GM12874 (cell line): ENCODE measurements at regions not wholly inside any gene's neighbourhood (a gene's known extent, or its start where the extent isn't known, plus 50 kb on each side); places are given as distances from the start of the nearest gene placed in this dataset.

Source experiments
- CTCF ChIP-seq: IDR thresholded peaks from 2 replicates; pipeline ENCODE4 v1.5.1; 2011; ENCODE audit warnings: low read depth, mild to moderate bottlenecking, control low read depth, low read length, moderate library complexity; ENCODE audit not compliant: insufficient read depth

DNA sequence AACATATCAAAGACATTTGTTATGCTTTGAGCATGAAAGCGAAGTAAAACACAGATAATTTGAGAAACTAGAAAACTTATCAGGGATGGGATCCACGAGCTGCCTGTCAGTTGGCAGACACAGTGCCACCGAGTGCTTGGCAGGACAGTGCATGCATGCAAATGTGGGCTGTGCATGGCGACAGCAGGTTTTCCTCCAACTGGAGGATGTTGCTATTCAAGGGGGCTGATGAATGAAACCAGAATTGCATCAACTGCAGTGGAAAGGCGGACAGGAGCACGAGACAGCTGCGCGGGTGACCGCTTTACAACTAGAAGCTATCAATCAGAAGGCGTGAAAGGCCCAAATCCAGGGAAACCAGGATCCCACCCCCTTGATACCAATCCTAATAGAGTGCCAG is 244.3 kb downstream of the NR2F2 start:
- TF ChIP-seq CTCF: no peak

DNA sequence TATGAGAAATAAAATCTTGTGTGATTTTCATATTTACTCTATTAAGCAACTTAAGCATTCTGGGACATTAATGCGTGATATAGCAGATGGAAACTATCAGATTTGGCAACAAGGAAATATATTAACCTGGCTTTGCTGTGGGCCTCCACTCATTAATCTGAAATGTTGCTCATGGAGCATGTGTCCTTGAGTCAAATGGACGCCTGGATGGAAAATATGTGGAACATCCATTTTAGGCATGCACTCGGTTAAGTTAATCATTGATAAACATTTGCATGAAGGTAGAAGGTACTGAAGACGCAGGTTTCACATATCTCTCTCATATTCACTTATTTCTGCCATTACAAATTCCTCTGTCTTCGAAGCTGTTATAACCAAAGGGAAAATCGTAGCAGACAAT is 246.1 kb downstream of the NR2F2 start:
- TF ChIP-seq CTCF: no peak

GRCh38 chr15:96578393-96578792 is 247.9 kb downstream of the NR2F2 start:
- no peak for TF ChIP-seq CTCF

DNA sequence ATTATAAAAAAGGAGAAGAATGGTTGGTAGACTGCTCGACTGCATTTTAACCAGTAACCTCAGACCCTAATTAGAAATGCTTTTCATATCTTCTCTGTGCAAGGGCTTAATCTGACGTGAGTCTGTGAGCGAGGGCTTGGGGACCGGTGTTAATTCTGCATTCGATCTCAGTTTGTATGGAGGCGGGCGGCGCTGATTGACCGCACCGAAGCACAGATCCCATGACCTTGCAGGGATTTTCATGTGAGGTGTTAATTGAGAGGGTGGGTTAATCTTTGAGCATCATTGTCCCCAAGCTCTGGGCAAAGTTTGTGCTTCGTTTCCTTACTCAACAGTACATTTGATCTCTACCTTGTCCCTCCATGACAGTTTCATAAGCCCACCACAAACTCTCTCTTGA is 250.9 kb downstream of the NR2F2 start:
- no peak for TF ChIP-seq CTCF

DNA sequence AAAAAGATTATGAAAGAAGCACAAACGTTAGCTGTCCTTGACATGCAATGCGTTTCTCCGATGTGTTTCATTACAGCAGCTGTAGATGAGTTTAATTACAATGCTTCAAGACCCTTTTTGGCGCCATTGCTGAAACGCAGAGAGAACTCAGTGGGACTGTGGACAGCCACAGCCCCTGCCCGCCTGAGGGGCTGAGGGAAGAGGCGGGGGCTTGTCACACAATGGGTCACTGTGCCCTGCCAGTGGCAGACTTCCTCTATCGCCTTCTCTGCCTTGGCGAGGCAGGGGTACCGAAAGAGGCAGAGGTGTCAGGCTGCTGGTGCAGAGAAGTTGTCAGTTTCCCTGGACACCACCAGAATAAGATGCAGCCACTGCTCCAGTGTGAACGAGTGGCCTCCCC is 252.0 kb downstream of the NR2F2 start:
- TF ChIP-seq CTCF: no peak

DNA sequence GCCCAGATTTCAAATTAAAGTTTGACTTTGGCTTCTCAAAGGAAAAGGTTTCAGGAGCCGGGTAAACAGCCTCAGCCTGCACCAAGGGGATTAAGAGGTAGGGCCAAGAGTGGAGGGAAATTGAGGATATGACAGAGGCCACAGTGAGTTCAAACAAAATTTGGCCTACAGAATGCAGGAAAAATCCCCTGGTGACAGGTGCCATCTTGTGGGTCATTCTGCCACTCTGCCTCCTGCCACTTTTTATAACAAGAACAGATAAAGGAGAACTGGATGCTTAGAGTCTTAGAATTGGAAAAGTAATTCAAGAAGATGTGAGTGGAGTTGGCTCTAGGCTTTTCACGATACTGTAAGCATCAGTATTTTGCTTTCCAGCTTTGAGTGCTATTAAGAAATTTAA is 253.2 kb downstream of the NR2F2 start:
- TF ChIP-seq CTCF: no peak

DNA sequence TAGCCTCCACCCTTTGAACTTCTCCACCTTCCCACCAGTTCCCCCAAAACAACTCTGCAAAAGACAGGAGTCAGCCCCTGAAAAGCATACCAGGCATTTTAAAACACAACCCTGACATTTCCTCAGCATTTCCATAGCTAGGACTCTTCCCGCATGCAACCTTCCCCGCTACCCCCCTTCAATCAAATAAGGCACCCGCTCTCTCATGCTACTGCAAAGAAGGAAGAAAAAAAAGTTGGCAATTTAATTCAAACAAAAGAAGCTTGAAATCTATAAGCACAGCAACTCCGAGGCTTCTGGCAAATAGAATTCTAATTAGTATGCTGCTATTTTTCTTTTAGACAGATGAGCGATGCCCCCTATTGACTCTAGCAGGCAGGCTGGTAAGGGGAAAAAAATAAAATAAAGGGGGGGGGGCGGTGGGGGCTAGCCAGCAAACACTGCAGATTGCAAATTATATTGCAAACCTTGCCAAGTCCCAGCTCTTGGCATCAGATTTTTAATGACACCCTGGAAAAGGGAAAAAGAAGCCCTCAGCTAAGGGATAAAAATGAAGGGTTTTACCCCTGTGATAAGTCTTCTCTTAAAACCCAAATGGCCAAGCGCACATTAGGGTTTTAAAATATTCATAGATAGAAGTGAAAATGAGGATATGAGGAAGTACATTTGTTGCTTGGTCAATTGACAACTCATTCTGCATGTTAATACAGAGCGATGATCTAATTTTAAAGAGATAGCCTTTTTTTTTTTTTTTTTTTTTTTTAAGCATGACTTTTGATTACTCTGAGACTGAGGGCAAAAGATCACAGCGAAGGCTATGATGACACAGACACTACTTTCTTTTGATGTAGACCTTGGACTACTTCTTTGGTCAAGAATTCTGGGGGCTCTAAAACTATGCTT is 255.2 kb downstream of the NR2F2 start:
- 0 out of 2 replicates have a peak, but pooled peaks have one; percentile 14 for TF ChIP-seq CTCF

DNA sequence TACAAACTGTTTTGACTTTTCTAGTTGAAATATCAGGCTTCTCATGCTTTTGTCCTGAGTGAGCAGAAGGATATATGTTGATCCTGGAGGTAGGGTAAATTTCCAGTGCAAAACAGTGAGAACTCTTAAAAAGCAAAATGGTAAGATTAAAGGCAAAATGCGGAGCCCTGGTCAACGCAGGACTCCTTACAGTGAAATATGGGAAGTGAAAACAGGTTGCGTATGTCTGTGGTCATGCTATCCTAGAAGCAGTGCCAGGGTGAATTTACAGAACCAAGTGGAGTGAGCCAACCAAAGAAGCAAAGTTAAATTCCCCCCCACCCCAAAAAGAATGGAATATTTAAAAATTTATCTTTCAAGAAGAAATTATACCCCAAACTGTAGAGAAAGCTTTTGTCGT is 256.4 kb downstream of the NR2F2 start:
- no peak for TF ChIP-seq CTCF
